Fibroblast of lung (primary cell): ENCODE measurements at regions not wholly inside any gene's neighbourhood (a gene's known extent, or its start where the extent isn't known, plus 50 kb on each side); places are given as distances from the start of the nearest gene placed in this dataset.

ENCODE experiments used
- EZH2 ChIP-seq: IDR thresholded peaks from 2 replicates; pipeline ENCODE4 v1.5.1; 2012; ENCODE audit warnings: low read length, control low read depth, mild to moderate bottlenecking; ENCODE audit errors: missing control alignments
- TF ChIP-seq, protein P1 (sequence below), 2 donors: IDR thresholded peaks in 1 of 2; conservative IDR thresholded peaks in 1 of 2; 1 replicate in 1 of 2; 2 replicates in 1 of 2; pipeline ENCODE4 v1.5.1; 2011 to 2012; ENCODE audit warnings: low read length in 2 of 2, control low read depth in 1 of 2, inconsistent platforms in 1 of 2, low read depth in 1 of 2, mild to moderate bottlenecking in 1 of 2

DNA sequence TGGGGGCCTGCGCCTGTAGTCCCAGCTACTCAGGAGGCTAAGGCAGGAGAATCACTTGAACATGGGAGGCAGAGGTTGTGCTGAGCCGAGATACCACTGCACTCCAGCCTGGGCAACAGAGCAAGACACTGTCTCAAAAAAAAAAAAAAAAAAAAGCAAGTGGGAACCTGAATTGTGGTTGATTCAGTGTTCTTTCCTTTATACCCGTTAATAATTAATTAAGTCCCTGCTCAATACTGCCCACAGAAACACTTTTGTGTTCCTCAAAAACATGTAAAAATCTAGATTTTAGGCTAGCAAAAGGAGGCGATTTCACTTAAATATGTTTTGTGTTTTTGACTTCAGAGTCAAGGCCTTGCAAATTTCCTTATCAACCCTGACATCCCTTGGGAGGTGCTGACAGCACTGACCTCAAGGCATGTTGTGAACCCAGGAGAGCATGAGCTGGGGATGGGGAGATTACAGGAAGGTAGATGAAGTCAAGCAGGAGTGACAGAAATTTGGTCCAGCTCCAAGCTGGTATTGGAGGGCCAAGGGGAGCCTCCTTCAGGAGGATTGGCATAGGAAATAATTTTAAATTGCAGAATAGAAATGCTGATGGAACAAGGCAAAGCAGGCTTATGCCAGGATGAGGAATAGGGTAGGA is 89.0 kb upstream of the PNPT1 start:
- TF ChIP-seq, protein P1, sequence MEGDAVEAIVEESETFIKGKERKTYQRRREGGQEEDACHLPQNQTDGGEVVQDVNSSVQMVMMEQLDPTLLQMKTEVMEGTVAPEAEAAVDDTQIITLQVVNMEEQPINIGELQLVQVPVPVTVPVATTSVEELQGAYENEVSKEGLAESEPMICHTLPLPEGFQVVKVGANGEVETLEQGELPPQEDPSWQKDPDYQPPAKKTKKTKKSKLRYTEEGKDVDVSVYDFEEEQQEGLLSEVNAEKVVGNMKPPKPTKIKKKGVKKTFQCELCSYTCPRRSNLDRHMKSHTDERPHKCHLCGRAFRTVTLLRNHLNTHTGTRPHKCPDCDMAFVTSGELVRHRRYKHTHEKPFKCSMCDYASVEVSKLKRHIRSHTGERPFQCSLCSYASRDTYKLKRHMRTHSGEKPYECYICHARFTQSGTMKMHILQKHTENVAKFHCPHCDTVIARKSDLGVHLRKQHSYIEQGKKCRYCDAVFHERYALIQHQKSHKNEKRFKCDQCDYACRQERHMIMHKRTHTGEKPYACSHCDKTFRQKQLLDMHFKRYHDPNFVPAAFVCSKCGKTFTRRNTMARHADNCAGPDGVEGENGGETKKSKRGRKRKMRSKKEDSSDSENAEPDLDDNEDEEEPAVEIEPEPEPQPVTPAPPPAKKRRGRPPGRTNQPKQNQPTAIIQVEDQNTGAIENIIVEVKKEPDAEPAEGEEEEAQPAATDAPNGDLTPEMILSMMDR (conservative IDR thresholded peaks at IDR 0.05 in 1 of 2, IDR thresholded peaks at IDR 0.05 in 1 of 2; ENCODE audit: low read depth in 1 of 2, low read length in 2 of 2) = no peak
- TF ChIP-seq EZH2 = no peak
